GM19240 (cell line): ENCODE measurements at regions not wholly inside any gene's neighbourhood (a gene's known extent, or its start where the extent isn't known, plus 50 kb on each side); places are given as distances from the start of the nearest gene placed in this dataset.
A peak's percentile ranks its signal among the peaks of the same experiment; 100 is the strongest.
"Not testable (repeated sequence)": the region's sequence is repeated elsewhere in the genome, so short reads cannot be mapped to it uniquely, and the experiment has no call there.

Experiments
- DNase-seq: peaks from one replicate; pipeline ENCODE4 v3.0.0; 2011; ENCODE audit warnings: low spot score; ENCODE audit not compliant: insufficient read length

GRCh38 chr4:133347409-133347808 lies 198.3 kb downstream of the PCDH10 start:
- no peak for DNase-seq

GRCh38 chr4:133324491-133324890 lies 175.4 kb downstream of the PCDH10 start:
- DNase-seq, result no peak

GRCh38 chr4:133323670-133324069 lies 174.6 kb downstream of the PCDH10 start:
- DNase-seq, result no peak

GRCh38 chr4:133320576-133321170 lies 171.6 kb downstream of the PCDH10 start:
- peak; percentile 0 for DNase-seq

- DNase-seq, result no peak
Observed at GRCh38 chr4:133316909-133317308, 167.8 kb downstream of the PCDH10 start.

- no peak for DNase-seq
Observed at GRCh38 chr4:133314991-133315390, 165.9 kb downstream of the PCDH10 start.

- DNase-seq, result no peak
Observed at GRCh38 chr4:133287396-133287795, 138.3 kb downstream of the PCDH10 start.

- no peak for DNase-seq
Observed at GRCh38 chr4:133278591-133278990, 129.5 kb downstream of the PCDH10 start.

- DNase-seq, result not testable (repeated sequence)
Observed at GRCh38 chr4:133277940-133278339, 128.8 kb downstream of the PCDH10 start.

- no peak for DNase-seq
Observed at GRCh38 chr4:133275246-133275645, 126.2 kb downstream of the PCDH10 start.

GRCh38 chr4:133273401-133273800 lies 124.3 kb downstream of the PCDH10 start:
- no peak for DNase-seq

GRCh38 chr4:133270021-133270570 lies 121.0 kb downstream of the PCDH10 start:
- no peak for DNase-seq

- DNase-seq, result no peak
Observed at GRCh38 chr4:133268205-133268604, 119.1 kb downstream of the PCDH10 start.

- DNase-seq, result not testable (repeated sequence)
Observed at GRCh38 chr4:133267506-133267905, 118.4 kb downstream of the PCDH10 start.

- DNase-seq, result not testable (repeated sequence)
Observed at GRCh38 chr4:133266966-133267365, 117.9 kb downstream of the PCDH10 start.

GRCh38 chr4:133264251-133264650 lies 115.2 kb downstream of the PCDH10 start:
- not testable (repeated sequence) for DNase-seq

- DNase-seq, result no peak
Observed at GRCh38 chr4:133263104-133263503, 114.0 kb downstream of the PCDH10 start.

- no peak for DNase-seq
Observed at GRCh38 chr4:133247861-133248260, 98.8 kb downstream of the PCDH10 start.

GRCh38 chr4:133245226-133245625 lies 96.1 kb downstream of the PCDH10 start:
- DNase-seq, result no peak
